Tibial artery (tissue), 4 donors: ENCODE measurements at regions not wholly inside any gene's neighbourhood (a gene's known extent, or its start where the extent isn't known, plus 50 kb on each side); places are given as distances from the start of the nearest gene placed in this dataset.

Experiments
- DNase-seq, 2 donors: peaks; one replicate each; pipeline ENCODE4 v3.0.0-alpha.2; 2019
- H3K27ac ChIP-seq, 2 donors: fragments of 200-600 bp; sonication (generic) in 1 of 2; 1 replicate in 1 of 2; 2 replicates in 1 of 2; pipeline ENCODE4 v1.5.1; 2018 to 2019; ENCODE audit warnings: mild to moderate bottlenecking in 1 of 2
- H3K27me3 ChIP-seq, 2 donors: fragments of 200-600 bp; sonication (generic) in 1 of 2; one replicate each; pipeline versions ENCODE4 v1.5.1 to v1.6.0; 2016 to 2019
- H3K36me3 ChIP-seq, 3 donors: fragments of 200-600 bp; sonication (generic) in 2 of 3; one replicate each; pipeline ENCODE4 v1.5.1; 2016 to 2019; ENCODE audit warnings: mild to moderate bottlenecking in 2 of 3
- H3K4me1 ChIP-seq, 4 donors: fragments of 200-600 bp; sonication (generic) in 2 of 4; 1 replicate in 3 of 4; 2 replicates in 1 of 4; pipeline ENCODE4 v1.5.1; 2016 to 2019
- H3K4me3 ChIP-seq, 2 donors: fragments of 200-600 bp; sonication (generic) in 1 of 2; 1 replicate in 1 of 2; 2 replicates in 1 of 2; pipeline ENCODE4 v1.5.1; 2018 to 2019; ENCODE audit warnings: mild to moderate bottlenecking in 2 of 2
- H3K9me3 ChIP-seq, 3 donors: fragments of 200-600 bp; sonication (generic) in 1 of 3; one replicate each; pipeline ENCODE4 v1.5.1; 2016 to 2019
- CTCF ChIP-seq, 2 experiments: fragments of 200-600 bp in 1 of 2; fragments of 450-650 bp in 1 of 2; IDR thresholded peaks; one replicate each; pipeline ENCODE4 v1.5.1; 2017 to 2019; ENCODE audit warnings: antibody characterized with exemption in 2 of 2, mild to moderate bottlenecking in 1 of 2, moderate library complexity in 1 of 2
- intact Hi-C: fragments of 100-400 bp; cut with DNase I; formaldehyde crosslinking; loops from one replicate; pipeline ENCODE4 v1.15.0; 2023; ENCODE audit warnings: low total_unique reads

- no peaks in the 10 kb centered on the region for H3K9me3 ChIP-seq
- H3K27me3 ChIP-seq, result no peaks in the 10 kb centered on the region
- H3K27ac ChIP-seq, result no peak overlapping the region
- no peaks in the 10 kb centered on the region for H3K4me1 ChIP-seq
- no peak for TF ChIP-seq CTCF (IDR thresholded peaks at IDR 0.05)
- no peak for DNase-seq
- intact Hi-C loops, result no loop called here
- no peak overlapping the region for H3K4me3 ChIP-seq
- H3K36me3 ChIP-seq, result no peaks in the 10 kb centered on the region
Observed at GRCh38 chr1:219445864-219446263, 167.0 kb downstream of the ZC3H11B start.

GRCh38 chr1:219444474-219444873 is 168.4 kb downstream of the ZC3H11B start:
- no peak overlapping the region for H3K4me3 ChIP-seq
- no peaks in the 10 kb centered on the region for H3K4me1 ChIP-seq
- H3K27ac ChIP-seq, result no peak overlapping the region
- no peak for DNase-seq
- H3K27me3 ChIP-seq, result no peaks in the 10 kb centered on the region
- intact Hi-C loops, result no loop called here
- no peak for TF ChIP-seq CTCF (IDR thresholded peaks at IDR 0.05)
- no peaks in the 10 kb centered on the region for H3K36me3 ChIP-seq
- H3K9me3 ChIP-seq, result no peaks in the 10 kb centered on the region

- H3K27me3 ChIP-seq, result no peaks in the 10 kb centered on the region
- no peak for TF ChIP-seq CTCF (IDR thresholded peaks at IDR 0.05)
- H3K9me3 ChIP-seq, result no peaks in the 10 kb centered on the region
- H3K27ac ChIP-seq, result no peak overlapping the region
- H3K36me3 ChIP-seq, result no peaks in the 10 kb centered on the region
- no peak overlapping the region for H3K4me3 ChIP-seq
- DNase-seq, result no peak
- intact Hi-C loops, result no loop called here
- H3K4me1 ChIP-seq, result no peaks in the 10 kb centered on the region
Observed at GRCh38 chr1:219443763-219444162, 169.1 kb downstream of the ZC3H11B start.

GRCh38 chr1:219442611-219443061 is 170.3 kb downstream of the ZC3H11B start:
- Histone ChIP-seq H3K9me3 (no peaks in the 10 kb centered on the region), H3K27ac (no peak overlapping the region), H3K4me3 (no peak overlapping the region), H3K27me3 (no peaks in the 10 kb centered on the region), H3K36me3 (no peaks in the 10 kb centered on the region), H3K4me1 (no peaks in the 10 kb centered on the region)
- intact Hi-C loops, result no loop called here
- DNase-seq, result no peak
- no peak for TF ChIP-seq CTCF (IDR thresholded peaks at IDR 0.05)

- Histone ChIP-seq H3K27me3 (no peaks in the 10 kb centered on the region), H3K27ac (no peak overlapping the region), H3K36me3 (no peaks in the 10 kb centered on the region), H3K4me1 (no peaks in the 10 kb centered on the region), H3K9me3 (no peaks in the 10 kb centered on the region), H3K4me3 (no peak overlapping the region)
- intact Hi-C loops, result no loop called here
- TF ChIP-seq CTCF (IDR thresholded peaks at IDR 0.05), result no peak
- no peak for DNase-seq
Observed at GRCh38 chr1:219441884-219442283, 171.0 kb downstream of the ZC3H11B start.

GRCh38 chr1:219439376-219439775 is 173.5 kb downstream of the ZC3H11B start:
- Histone ChIP-seq H3K27me3 (no peaks in the 10 kb centered on the region), H3K4me1 (no peaks in the 10 kb centered on the region), H3K4me3 (no peak overlapping the region), H3K36me3 (no peaks in the 10 kb centered on the region), H3K27ac (no peak overlapping the region), H3K9me3 (no peaks in the 10 kb centered on the region)
- TF ChIP-seq CTCF (IDR thresholded peaks at IDR 0.05), result no peak
- DNase-seq, result no peak
- intact Hi-C loops, result no loop called here
